Breast epithelium (tissue), 3 donors: ENCODE measurements at regions not wholly inside any gene's neighbourhood (a gene's known extent, or its start where the extent isn't known, plus 50 kb on each side); places are given as distances from the start of the nearest gene placed in this dataset.
"Not testable (repeated sequence)": the region's sequence is repeated elsewhere in the genome, so short reads cannot be mapped to it uniquely, and the experiment has no call there.

Experiments
- CTCF ChIP-seq, 3 donors: fragments of 450-650 bp; IDR thresholded peaks; one replicate each; pipeline ENCODE4 v1.5.1; 2016 to 2017; ENCODE audit warnings: antibody characterized with exemption in 3 of 3, mild to moderate bottlenecking in 3 of 3, moderate library complexity in 3 of 3
- POLR2A ChIP-seq: fragments of 450-650 bp; IDR thresholded peaks from one replicate; pipeline ENCODE4 v1.6.1; 2016; ENCODE audit warnings: antibody characterized with exemption, mild to moderate bottlenecking, moderate library complexity
- POLR2AphosphoS5 ChIP-seq, 3 donors: sonication (generic); formaldehyde crosslinking; IDR thresholded peaks; one replicate each; pipeline ENCODE4 v1.6.1; 2017; ENCODE audit warnings: antibody characterized with exemption in 3 of 3

DNA sequence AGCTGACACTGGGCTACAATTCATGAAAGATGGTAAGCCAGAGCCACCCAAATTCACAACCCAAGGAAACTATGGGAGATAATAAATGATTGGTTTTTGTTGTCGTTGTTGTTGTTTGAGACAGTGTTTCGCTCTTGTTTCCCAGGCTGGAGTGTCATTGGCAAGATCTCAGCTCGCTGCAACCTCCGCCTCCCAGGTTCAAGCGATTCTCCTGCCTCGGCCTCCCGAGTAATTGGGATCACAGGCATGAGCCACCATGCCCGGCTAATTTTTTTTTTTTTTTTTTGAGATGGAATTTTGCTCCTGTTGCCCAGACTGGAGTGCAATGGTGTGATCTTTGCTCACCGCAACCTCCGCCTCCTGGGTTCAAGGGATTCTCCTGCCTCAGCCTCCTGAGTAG is 65.9 kb upstream of the METTL9 start:
- not testable (repeated sequence) for TF ChIP-seq POLR2A; CTCF (IDR thresholded peaks at IDR 0.05); POLR2AphosphoS5 (IDR thresholded peaks at IDR 0.05)
